Lower leg skin (tissue), 4 donors: ENCODE measurements at regions not wholly inside any gene's neighbourhood (a gene's known extent, or its start where the extent isn't known, plus 50 kb on each side); places are given as distances from the start of the nearest gene placed in this dataset.
A peak's percentile ranks its signal among the peaks of the same experiment; 100 is the strongest.

Experiments used
- DNase-seq, 2 donors: peaks; one replicate each; pipeline ENCODE4 v3.0.0-alpha.2; 2019; ENCODE audit warnings: low spot score in 2 of 2
- H3K4me3 ChIP-seq: fragments of 200-600 bp; sonication (generic); 2 replicates; pipeline ENCODE4 v1.5.1; 2017; ENCODE audit warnings: mild to moderate bottlenecking, low read depth; ENCODE audit not compliant: poor library complexity, severe bottlenecking
- POLR2A ChIP-seq, 2 donors: fragments of 450-650 bp; IDR thresholded peaks; one replicate each; pipeline ENCODE4 v1.6.1; 2016 to 2017; ENCODE audit warnings: antibody characterized with exemption in 2 of 2, mild to moderate bottlenecking in 1 of 2, moderate library complexity in 1 of 2
- WGBS, 2 donors: methylation state at CpG; one replicate each; pipeline ENCODE4 v1.1.5; 2018; 5-methylcytosine and 5-hydroxymethylcytosine counted together
- intact Hi-C: fragments of 100-400 bp; cut with DNase I; formaldehyde crosslinking; loops from one replicate; pipeline ENCODE4 v1.15.0; 2023; ENCODE audit warnings: low total_unique reads
- TF ChIP-seq, protein P1 (sequence below), 3 donors: fragments of 450-650 bp; IDR thresholded peaks; one replicate each; pipeline ENCODE4 v1.5.1; 2016; ENCODE audit warnings: antibody characterized with exemption in 3 of 3, mild to moderate bottlenecking in 3 of 3, moderate library complexity in 2 of 3

DNA sequence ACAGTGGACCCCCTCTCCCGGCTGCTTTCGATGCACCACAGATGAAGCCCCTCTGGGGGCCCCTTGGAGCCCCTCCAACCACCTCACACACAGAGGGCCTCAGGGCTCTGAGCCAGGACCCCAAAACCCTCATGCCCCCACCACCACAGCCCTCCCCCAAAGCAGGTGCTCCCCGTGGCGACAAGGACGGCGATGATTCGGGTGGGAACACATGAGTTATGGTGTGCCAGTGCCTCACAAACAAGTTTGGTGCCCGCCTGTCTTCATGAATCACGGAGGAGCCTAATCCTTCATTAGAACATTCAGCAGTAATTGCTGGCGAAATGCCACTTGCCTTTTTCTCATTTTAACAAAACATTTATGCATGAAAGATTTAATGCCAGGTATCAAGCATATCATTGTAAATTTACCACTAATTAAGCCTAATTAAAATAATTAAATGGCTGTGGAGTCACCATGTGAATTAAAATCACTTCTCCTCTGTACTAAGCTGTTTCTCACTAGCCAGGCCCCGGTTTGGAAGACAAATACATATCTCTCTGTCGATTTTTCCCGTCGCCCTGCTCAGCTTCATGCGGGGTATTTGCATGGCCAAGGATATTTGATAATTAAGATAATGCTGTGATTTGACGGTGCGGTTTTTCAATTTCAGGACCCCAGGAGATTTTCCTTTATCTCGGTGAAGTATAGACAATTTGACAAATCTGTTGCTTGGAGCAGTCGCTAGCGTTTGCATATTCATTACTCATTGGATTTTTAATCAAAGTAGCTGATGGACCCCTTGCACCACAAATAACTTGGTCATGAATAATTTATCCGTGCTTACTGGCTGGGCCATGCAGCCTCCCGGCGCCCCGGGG, 157.0 kb downstream of the TLE3 start:
- DNase-seq: no peak
- 76 to 81% methylated on average over 23 to 24 of the region's 24 CpGs for WGBS, 2 donors

DNA sequence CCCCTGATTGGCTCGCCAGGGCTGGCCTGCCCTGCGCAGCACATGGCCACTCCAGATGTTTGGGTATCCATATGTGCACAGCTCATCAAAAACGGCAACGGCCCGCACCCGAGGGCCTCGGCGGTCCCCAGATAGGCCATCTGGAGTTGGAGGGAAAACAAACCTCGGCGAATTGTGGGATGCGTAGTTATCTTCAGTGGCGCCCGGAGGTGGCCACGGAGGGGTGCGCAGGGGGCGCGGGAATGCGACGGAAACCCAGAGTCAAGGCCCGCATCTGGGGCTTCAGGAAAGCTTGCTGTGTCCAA, 156.5 kb downstream of the TLE3 start:
- WGBS, 2 donors: 85 to 91% methylated on average over 20 of the region's 20 CpGs
- no peak for TF ChIP-seq POLR2A (IDR thresholded peaks at IDR 0.05)
- TF ChIP-seq, protein P1, sequence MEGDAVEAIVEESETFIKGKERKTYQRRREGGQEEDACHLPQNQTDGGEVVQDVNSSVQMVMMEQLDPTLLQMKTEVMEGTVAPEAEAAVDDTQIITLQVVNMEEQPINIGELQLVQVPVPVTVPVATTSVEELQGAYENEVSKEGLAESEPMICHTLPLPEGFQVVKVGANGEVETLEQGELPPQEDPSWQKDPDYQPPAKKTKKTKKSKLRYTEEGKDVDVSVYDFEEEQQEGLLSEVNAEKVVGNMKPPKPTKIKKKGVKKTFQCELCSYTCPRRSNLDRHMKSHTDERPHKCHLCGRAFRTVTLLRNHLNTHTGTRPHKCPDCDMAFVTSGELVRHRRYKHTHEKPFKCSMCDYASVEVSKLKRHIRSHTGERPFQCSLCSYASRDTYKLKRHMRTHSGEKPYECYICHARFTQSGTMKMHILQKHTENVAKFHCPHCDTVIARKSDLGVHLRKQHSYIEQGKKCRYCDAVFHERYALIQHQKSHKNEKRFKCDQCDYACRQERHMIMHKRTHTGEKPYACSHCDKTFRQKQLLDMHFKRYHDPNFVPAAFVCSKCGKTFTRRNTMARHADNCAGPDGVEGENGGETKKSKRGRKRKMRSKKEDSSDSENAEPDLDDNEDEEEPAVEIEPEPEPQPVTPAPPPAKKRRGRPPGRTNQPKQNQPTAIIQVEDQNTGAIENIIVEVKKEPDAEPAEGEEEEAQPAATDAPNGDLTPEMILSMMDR (IDR thresholded peaks at IDR 0.05): no peak

More for the DNA sequence above, 157.0 kb downstream of the TLE3 start:
- H3K4me3 ChIP-seq: no peak overlapping the region
- intact Hi-C loops: no loop called here
- TF ChIP-seq POLR2A (IDR thresholded peaks at IDR 0.05): no peak
- TF ChIP-seq, protein P1 (IDR thresholded peaks at IDR 0.05): no peak

DNA sequence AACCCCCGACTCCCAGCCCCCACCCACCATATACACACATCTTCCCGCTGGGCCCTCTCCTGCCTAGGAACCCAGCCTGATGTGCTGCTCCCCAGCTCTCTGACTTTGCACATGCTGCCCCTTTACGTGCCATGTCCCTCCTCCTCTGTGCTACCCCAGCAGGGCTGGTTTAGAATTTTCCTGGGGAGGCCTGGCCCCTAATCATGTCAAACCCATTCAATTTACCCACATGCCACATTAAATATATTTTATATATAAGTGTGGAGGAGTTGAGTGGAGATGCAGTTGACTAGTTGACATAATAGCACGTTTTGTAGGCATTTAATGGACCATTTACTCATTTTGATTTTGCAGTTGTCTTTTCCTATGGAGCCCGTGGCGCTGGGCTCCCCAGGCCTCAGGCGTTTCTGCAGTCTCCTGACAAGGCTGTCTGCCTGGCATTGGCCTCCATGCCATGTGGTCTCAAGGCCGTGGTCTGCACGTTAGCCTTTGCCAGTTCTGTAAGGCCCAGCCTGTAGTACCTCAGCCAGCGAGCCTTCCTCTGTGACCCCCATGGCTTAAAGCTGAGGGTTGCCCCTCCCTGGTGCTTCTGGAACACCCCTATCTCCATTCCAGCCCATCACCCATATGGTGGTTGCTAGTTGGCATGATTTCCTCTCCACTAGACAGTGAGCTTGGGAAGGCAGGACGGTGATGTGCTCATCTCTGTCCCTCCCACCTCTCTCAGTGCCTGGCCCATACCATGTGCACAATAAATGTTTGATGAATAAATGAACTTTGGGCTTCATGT, 155.8 kb downstream of the TLE3 start:
- TF ChIP-seq POLR2A (IDR thresholded peaks at IDR 0.05): no peak
- TF ChIP-seq, protein P1 (IDR thresholded peaks at IDR 0.05): no peak
- intact Hi-C loops: no loop called here
- no peak for DNase-seq
- no peak overlapping the region for H3K4me3 ChIP-seq
- 91 to 95% methylated on average over 11 of the region's 11 CpGs for WGBS, 2 donors

More for the DNA sequence above, 156.5 kb downstream of the TLE3 start:
- no peak for DNase-seq
- no peak overlapping the region for H3K4me3 ChIP-seq
- intact Hi-C loops: no loop called here

DNA sequence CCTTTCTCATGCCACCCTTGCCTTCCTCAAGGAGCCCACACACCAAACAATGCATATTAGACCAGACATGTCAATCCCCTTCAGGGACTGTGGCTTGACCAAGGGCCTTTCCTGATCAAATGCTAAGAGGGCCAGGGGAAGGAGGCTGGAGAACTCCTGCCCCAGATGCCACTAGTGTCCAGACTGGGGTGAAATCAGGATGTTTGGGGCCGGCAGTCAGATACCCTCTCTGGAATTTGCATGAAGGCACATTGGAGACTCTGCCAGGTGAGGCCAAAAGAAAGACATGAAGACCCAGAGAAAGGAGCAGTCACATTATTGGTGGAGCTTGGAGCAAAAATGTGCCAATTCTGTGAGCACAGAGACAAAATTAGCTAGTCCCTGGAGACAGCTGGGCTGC, 154.1 kb downstream of the TLE3 start:
- TF ChIP-seq, protein P1 (IDR thresholded peaks at IDR 0.05): no peak
- no peak for TF ChIP-seq POLR2A (IDR thresholded peaks at IDR 0.05)
- peak in 1 of 2 donors; percentile 72 for DNase-seq
- intact Hi-C loops: no loop called here
- no peak overlapping the region for H3K4me3 ChIP-seq
- WGBS, 2 donors: 74 to 95% methylated on average over 1 of the region's 1 CpG

DNA sequence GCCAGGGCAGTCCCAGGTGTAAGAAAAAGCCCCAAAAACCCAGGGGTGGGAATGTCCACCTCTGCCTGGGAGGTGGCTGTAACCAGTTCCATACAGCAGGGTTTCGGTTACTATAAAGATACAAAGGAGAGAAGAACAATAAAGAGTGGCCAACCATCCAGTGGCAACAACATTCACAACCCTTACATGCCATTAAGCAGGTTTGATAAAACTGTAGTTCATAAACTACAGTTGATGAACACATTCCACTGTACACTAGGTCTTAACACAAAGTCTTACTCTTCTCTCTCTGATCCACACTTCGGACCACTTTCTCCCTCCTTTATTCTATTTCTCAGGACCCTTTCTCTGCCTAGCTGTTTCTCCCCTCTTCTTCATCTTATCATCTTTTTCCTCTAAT, 152.0 kb downstream of the TLE3 start:
- no peak for DNase-seq
- 92 to 98% methylated on average over 2 of the region's 2 CpGs for WGBS, 2 donors
- no peak for TF ChIP-seq POLR2A (IDR thresholded peaks at IDR 0.05)
- TF ChIP-seq, protein P1 (IDR thresholded peaks at IDR 0.05): no peak
- H3K4me3 ChIP-seq: no peak overlapping the region
- intact Hi-C loops: no loop called here
